ENCODE measurements at regions not wholly inside any gene's neighbourhood (a gene's known extent, or its start where the extent isn't known, plus 50 kb on each side); places are given as distances from the start of the nearest gene placed in this dataset.
"Not testable (repeated sequence)": the region's sequence is repeated elsewhere in the genome, so short reads cannot be mapped to it uniquely, and the experiment has no call there.

DNA sequence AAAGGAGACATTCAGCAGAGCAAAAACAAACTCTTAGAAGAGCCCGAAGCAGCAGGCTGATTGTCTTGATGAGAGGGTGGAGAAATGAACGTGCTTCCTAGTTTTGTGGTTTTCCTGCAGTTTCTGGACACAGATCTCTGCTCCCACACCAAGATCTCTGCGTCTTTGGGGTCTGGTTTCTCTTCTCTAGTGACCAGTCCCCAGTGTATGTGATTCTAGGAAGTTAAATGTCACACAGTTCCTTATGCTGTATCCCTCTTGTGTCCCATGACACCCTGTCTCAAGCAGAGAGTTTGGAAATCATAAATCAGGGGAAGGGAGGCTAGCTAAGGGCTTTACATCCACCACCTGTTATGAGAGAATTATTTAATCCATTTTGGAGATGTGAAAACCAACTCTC is 55.4 kb upstream of the KLF14 start:
- no peak for DNase-seq
- Histone ChIP-seq H3K27ac (no peak overlapping the region), H3K4me3 (no peak overlapping the region), H3K9me3 (no peaks in the 10 kb centered on the region), H3K4me1 (no peaks in the 10 kb centered on the region), H3K27me3 (no peaks in the 10 kb centered on the region), H3K36me3 (ENCODE audit: low read depth, missing control alignments) (no peaks in the 10 kb centered on the region)
- 67 to 80% methylated on average over 3 of the region's 3 CpGs for WGBS, 2 donors
- TF ChIP-seq, protein P1, sequence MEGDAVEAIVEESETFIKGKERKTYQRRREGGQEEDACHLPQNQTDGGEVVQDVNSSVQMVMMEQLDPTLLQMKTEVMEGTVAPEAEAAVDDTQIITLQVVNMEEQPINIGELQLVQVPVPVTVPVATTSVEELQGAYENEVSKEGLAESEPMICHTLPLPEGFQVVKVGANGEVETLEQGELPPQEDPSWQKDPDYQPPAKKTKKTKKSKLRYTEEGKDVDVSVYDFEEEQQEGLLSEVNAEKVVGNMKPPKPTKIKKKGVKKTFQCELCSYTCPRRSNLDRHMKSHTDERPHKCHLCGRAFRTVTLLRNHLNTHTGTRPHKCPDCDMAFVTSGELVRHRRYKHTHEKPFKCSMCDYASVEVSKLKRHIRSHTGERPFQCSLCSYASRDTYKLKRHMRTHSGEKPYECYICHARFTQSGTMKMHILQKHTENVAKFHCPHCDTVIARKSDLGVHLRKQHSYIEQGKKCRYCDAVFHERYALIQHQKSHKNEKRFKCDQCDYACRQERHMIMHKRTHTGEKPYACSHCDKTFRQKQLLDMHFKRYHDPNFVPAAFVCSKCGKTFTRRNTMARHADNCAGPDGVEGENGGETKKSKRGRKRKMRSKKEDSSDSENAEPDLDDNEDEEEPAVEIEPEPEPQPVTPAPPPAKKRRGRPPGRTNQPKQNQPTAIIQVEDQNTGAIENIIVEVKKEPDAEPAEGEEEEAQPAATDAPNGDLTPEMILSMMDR (IDR thresholded peaks at IDR 0.05): no peak
- TF ChIP-seq POLR2A (IDR thresholded peaks at IDR 0.05): no peak
- intact Hi-C loops (cut with DNase I; ENCODE audit: low total_unique reads): no loop called here

DNA sequence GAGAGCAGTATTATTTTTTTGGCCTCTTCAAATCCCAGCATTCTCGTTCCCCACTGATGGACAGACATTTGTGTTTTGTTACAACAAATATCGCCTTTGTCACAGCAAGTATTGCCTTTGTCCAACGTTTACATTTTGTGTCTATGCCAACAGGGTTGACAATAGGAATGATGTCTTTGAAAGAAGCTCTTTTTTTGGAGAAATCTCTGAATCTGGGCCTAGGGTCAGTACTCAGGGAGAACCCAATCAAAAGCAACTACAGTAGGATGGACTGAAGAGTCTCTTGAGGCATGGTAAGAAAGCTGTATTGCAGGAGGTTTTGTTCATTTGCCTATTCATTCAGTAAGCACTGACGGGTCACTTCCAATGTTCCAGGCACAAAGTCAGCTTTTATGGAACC is 57.7 kb upstream of the KLF14 start:
- intact Hi-C loops (cut with DNase I; ENCODE audit: low total_unique reads): no loop called here
- H3K9me3 ChIP-seq: no peaks in the 10 kb centered on the region
- DNase-seq: no peak
- no peaks in the 10 kb centered on the region for H3K36me3 ChIP-seq (ENCODE audit: low read depth, missing control alignments)
- H3K27ac ChIP-seq: no peak overlapping the region
- no peaks in the 10 kb centered on the region for H3K4me1 ChIP-seq
- no peak overlapping the region for H3K4me3 ChIP-seq
- WGBS, 2 donors: 90 to 94% methylated on average over 4 of the region's 4 CpGs
- TF ChIP-seq, protein P1 (IDR thresholded peaks at IDR 0.05): no peak
- TF ChIP-seq POLR2A (IDR thresholded peaks at IDR 0.05): no peak
- no peaks in the 10 kb centered on the region for H3K27me3 ChIP-seq

DNA sequence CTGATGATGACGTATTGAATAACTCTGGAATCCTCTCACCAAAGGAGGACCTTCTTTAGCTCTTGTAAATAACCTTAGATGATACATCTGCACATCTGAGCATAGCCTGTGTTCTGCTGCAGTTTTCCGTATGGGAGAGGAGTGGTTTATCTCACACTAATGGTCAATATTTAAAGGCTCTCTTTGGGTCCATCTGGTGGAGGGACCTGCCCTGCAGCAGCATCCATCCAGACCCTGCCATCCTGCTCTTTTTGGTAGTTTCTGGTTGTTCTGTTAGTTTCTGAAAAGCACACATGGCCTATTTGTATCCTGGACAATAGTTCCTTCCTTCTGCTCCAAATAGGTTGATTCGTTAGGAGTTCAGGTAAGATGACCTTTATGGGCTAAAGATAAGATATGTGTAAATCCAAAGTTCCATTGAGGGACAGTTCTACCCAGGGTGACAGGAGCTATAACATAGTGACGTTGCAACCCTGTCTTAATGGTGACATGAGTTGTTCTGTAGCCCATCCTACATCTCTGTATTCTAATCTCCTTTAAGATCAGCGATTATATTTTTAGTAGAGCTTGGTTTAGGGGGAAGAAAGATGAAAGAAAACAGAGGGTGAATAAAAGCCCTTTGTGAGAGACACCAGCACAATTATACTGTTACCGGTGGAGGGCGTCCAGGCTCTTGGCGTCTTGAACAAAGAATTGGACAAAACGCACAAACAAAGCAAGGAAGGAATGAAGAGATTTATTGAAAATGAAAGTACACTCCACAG is 60.0 kb upstream of the KLF14 start:
- peak; percentile 44 for DNase-seq
- Histone ChIP-seq H3K4me1 (no peaks in the 10 kb centered on the region), H3K27ac (peak overlapping the region in 1 of 2 donors; percentile 58), H3K4me3 (no peak overlapping the region), H3K27me3 (no peaks in the 10 kb centered on the region), H3K9me3 (no peaks in the 10 kb centered on the region), H3K36me3 (ENCODE audit: low read depth, missing control alignments) (no peaks in the 10 kb centered on the region)
- intact Hi-C loops (cut with DNase I; ENCODE audit: low total_unique reads): no loop called here
- TF ChIP-seq POLR2A (IDR thresholded peaks at IDR 0.05): no peak
- TF ChIP-seq, protein P1 (IDR thresholded peaks at IDR 0.05): no peak
- 70 to 72% methylated on average over 9 of the region's 9 CpGs for WGBS, 2 donors

DNA sequence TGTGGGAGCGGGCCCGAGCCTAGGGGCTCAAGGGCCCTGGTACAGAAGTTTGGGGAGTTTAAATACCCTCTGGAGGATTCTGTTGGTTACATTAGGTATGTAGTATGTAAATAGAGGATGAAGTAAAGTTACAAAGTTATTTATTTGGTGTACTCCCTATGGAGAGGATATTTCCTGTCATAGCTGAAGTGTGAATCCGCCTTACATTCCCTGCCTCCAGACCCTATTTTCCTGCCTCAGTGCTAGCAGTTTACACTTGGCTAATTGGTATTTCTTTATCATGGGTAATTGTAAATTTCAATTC is 60.6 kb upstream of the KLF14 start:
- WGBS, 2 donors: 56 to 66% methylated on average over 3 of the region's 3 CpGs
- no peaks in the 10 kb centered on the region for H3K27me3 ChIP-seq
- TF ChIP-seq, protein P1 (IDR thresholded peaks at IDR 0.05): no peak
- TF ChIP-seq POLR2A (IDR thresholded peaks at IDR 0.05): no peak
- peak overlapping the region in 1 of 2 donors; percentile 58 for H3K27ac ChIP-seq
- H3K9me3 ChIP-seq: no peaks in the 10 kb centered on the region
- no peak for DNase-seq
- H3K36me3 ChIP-seq (ENCODE audit: low read depth, missing control alignments): no peaks in the 10 kb centered on the region
- no peaks in the 10 kb centered on the region for H3K4me1 ChIP-seq
- intact Hi-C loops (cut with DNase I; ENCODE audit: low total_unique reads): no loop called here
- H3K4me3 ChIP-seq: no peak overlapping the region

DNA sequence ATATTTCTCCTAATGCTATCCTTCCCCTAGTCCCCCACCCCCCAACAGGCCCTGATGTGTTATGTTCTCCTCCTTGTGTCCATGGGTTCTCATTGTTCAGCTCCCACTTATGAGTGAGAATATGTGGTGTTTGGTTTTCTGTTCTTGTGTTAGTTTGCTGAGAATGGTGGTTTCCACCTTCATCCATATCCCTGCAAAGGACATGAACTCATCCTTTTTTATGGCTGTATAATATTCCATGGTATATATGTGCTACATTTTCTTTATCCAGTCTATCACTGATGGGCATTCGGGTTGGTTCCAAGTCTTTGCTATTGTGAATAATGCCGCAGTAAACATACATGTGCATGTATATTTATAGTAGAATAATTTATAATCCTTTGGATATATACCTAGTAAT is 62.4 kb upstream of the KLF14 start:
- H3K4me1 ChIP-seq; H3K4me3 ChIP-seq; H3K27me3 ChIP-seq; intact Hi-C loops (cut with DNase I; ENCODE audit: low total_unique reads); H3K36me3 ChIP-seq (ENCODE audit: low read depth, missing control alignments); DNase-seq; H3K27ac ChIP-seq; H3K9me3 ChIP-seq: not testable (repeated sequence)
- WGBS, 2 donors: 61 to 95% methylated on average over 2 of the region's 2 CpGs

Measured in testis (tissue), 2 donors.